ENCODE measurements at regions not wholly inside any gene's neighbourhood (a gene's known extent, or its start where the extent isn't known, plus 50 kb on each side); places are given as distances from the start of the nearest gene placed in this dataset.

- DNase-seq, result no peak
Measured at GRCh38 chr5:168041583-168041982, 249.9 kb upstream of the WWC1 start.

DNA sequence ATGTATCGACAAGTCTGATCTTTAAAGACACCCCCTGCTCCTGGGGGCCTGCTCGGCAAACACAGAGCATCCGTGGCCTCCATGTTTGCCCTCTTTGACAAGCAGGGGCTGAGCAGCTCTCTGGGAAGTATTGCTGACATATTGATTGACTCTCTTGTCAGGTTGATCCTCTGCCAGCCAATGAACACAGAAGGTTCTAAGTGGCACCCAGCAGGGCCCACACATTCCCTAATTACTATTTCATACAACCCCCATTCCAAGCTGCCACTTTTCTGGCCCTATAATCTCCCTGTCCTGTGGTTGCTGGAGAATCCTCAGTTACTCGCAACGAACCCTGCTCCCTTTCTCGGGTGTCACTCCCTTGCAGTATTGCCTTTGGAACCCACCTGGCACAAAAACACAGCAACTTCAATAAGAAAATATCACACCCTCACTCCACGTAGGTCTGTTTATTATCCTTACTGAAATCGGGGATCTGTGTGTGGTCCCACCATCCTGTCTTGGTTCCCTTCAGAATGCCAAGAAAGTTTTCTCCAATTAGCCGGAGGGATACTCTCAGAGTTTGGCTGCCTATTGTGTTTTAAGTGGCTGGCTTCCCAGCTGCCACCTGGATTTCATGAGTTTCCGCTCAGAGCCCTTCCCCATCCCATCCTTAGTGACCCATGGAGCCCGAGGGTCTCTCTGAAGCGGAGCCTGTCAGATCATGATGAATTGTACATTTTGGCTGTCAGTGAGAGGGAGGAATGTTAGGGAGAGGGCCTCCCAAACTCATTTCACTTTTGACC, 249.0 kb upstream of the WWC1 start:
- no peak for DNase-seq

- no peak for DNase-seq
Measured at GRCh38 chr5:168046163-168046562, 245.3 kb upstream of the WWC1 start.

- peak in 27 of 58 donors; percentile 1 to 43 (median 15) for DNase-seq
Measured at GRCh38 chr5:168047043-168047668, 244.3 kb upstream of the WWC1 start.

- DNase-seq, result peak in 9 of 58 donors; percentile 7 to 38 (median 16)
Measured at GRCh38 chr5:168047669-168048111, 243.8 kb upstream of the WWC1 start.

DNA sequence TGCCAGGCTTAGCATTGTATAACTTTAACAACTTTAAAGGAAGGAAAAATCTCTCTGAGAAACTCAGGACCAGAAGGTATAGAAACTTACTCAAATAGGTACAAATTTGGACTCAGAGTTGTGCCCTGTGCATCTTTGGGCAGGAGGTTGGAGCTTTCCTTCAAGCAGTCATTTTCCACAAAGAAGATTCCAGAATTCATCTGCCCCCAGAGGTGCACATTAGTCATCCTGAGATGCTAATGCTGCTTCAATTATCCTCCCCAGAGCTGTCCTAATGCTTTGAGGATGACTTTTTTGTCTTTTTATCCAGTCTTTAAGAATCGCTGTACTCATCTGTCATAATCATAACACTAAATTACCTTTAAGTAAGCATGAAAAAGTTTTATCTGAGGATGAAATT, 243.0 kb upstream of the WWC1 start:
- no peak for DNase-seq

- DNase-seq, result no peak
Measured at GRCh38 chr5:168052686-168053085, 238.8 kb upstream of the WWC1 start.

DNA sequence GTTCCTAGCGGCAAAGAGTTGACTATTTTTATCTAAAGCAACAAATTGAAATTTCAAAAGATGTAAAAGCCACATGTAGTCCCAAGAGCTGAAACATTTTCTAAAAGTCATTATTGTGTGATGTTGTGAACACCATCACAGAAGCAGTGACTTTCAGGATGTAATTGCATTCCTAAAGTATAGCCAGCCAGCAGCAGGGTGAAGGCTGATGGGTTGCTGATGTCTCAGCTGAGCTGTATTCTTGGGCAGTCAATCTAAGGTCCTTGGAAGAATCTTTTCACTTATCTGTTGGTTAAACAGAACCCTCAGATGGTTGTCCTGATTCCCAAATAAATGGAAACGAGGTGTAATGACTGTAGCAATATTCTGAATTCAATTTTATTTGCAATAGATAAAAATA, 237.4 kb upstream of the WWC1 start:
- DNase-seq, result no peak

DNA sequence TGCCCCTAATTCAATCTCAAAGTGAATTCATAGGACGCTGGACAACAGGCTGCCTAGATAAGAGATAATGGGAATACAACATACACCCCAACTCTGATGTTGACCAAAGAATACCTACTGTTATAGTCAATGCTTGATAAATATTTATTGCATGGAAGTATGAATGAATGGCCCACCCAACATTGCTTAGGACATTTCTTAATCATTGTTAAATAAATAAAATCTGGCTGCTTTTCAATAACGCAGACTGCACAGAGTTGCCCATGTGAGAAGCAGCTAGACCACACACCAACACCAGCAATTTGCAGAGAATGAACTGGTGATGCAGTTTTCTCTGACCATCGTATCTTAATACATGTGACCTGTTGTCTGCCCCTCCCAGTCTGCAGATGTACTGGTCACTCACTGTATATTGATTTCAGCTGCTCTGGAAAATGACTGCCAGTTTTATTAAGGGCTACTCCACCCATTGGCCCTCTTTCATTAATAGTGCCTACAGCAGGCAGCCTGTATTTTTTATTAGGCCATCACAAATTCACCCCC, 236.2 kb upstream of the WWC1 start:
- DNase-seq, result no peak

GRCh38 chr5:168055961-168056360, 235.5 kb upstream of the WWC1 start:
- DNase-seq, result no peak

GRCh38 chr5:168056499-168057182, 234.8 kb upstream of the WWC1 start:
- no peak for DNase-seq

GRCh38 chr5:168057905-168058304, 233.5 kb upstream of the WWC1 start:
- no peak for DNase-seq

GRCh38 chr5:168059131-168059530, 232.3 kb upstream of the WWC1 start:
- no peak for DNase-seq

GRCh38 chr5:168062239-168062638, 229.2 kb upstream of the WWC1 start:
- no peak for DNase-seq

- no peak for DNase-seq
Measured at GRCh38 chr5:168064457-168064856, 227.0 kb upstream of the WWC1 start.

DNA sequence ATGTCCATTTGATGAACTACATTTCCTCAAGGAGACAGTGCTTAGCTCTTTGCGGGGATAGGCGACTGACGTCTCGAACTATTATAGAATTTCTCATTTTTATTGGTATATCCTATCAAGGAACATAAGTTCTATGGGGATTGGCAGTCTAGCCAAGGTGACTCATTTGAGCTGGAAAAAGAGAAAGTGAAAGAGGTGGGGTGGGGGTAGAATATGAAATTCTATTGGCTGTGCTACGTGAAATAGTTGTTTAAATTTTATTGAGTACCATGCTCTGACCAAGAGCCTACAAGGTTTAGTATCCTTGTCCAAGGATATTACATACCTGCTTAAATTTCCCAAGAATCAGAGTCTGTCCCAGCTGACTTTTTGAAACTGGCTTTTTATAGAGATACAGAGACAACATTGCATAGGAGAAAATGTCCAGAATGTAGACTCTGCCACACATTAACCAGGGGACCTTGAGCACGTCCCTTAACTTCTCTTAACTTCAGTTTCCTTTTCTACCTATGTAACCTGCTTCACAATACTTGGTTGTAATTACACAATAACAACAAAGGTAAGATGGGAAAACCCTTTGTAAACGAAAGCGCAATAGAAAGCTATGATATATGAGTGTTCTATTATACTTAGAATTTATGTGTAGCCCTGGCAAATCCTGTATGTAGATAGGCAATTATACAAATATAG, 226.4 kb upstream of the WWC1 start:
- no peak for DNase-seq

DNA sequence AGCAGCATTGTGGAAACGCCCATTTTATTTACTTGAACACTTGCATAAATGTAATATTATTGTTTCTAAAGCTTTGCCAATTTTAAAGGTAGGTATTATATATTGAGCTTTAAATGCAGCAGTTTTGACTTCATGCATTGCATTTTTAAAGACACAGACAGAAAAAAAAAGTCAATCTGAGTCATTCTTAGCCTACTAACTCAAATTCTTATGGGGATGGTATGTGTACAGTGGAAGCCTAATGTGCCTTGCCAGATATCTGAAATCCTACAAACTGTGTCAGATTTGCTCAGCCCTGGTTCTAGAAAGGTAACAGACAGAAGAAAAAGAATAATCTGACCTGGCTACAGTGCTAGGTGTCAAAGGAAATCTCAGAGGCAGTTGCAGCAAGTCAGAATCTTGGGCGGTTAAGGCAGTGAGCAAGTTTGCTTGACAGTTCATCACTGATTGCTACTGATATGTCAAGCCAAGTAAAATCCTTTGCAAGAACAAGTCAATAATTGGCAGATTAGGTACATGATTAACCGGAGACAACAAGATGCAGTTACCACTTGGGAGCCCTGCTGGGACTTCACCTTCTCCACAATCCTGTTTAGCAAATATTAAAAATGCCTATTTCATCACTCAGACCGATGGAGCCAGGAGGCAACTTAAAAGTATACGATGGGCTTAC, 224.8 kb upstream of the WWC1 start:
- no peak for DNase-seq

DNA sequence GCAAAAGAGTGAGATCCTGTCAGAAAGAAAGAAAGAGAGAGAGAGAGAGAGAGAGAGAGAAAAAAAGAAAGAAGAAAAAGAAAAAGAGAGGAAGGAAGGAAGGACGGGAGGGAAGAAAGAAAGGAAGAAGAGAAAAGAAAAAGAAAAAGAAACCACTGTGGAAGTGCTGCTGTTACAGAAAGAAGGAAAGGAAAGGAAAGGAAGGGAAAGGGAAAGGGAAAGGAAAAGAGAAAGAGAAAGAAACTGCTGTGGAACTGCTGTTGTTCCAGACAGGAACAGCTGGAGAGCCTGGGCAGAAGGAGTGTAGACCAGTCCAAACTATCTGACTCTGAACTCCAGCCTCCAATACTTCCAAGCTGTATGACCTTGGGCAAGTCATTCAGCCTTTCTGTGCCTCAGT, 220.7 kb upstream of the WWC1 start:
- DNase-seq, result no peak

- DNase-seq, result no peak
Measured at GRCh38 chr5:168072665-168073064, 218.8 kb upstream of the WWC1 start.

DNA sequence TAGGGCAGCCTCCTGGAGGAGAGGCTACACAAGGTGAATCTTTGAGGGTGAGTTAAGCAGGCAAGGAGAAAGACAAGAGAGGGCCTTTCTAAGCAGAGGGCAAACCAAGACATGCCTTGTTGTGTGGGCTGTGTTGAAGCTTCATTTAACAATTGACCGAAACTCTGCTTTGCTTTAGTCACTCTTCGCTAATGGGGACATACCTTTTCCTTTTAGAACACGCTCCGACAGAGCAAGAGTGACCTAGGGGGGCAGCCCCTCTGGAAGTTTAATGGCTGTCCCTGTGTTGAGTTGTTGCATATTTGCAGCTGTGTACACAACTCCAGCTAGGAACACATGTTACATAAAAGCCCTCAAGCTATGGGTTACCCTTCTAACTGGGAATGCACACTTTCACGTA, 218.1 kb upstream of the WWC1 start:
- DNase-seq, result no peak
